A673 (cell line): ENCODE measurements at regions not wholly inside any gene's neighbourhood (a gene's known extent, or its start where the extent isn't known, plus 50 kb on each side); places are given as distances from the start of the nearest gene placed in this dataset.

Experiments used
- BruUV-seq: library from RNA; stranded (reverse); fragments of 400-500 nt; replicated peaks from 2 replicates; lab custom pipeline; 2021; lab: Mats Ljungman, UMichigan
- CTCF ChIA-PET: fragments of 300-600 bp; sonication (Branson Sonifier 250); formaldehyde crosslinking; loops from one replicate; lab custom pipeline; 2022; ENCODE audit warnings: antibody characterized with exemption; lab: Charles Lee
- POLR2A ChIA-PET: fragments of 300-600 bp; sonication (Branson Sonifier 250); formaldehyde crosslinking; loops from one replicate; lab custom pipeline; 2022; ENCODE audit warnings: antibody characterized with exemption; ENCODE audit not compliant: low non-redundant PET; lab: Charles Lee
- DNase-seq: peaks from one replicate; pipeline ENCODE4 v3.0.0-alpha.2; 2015; ENCODE audit warnings: low spot score
- H3K27ac ChIP-seq: fragments of 200-600 bp; sonication (generic); 2 replicates; pipeline ENCODE4 v1.5.1; 2016; ENCODE audit warnings: mixed run types, low read depth, mild to moderate bottlenecking, mixed read lengths, antibody characterized with exemption, low read length; ENCODE audit not compliant: poor library complexity, severe bottlenecking
- H3K27me3 ChIP-seq: fragments of 200-600 bp; sonication (generic); replicated peaks from 2 replicates; pipeline ENCODE4 v1.6.1; 2017; ENCODE audit warnings: mixed run types, low read depth, mild to moderate bottlenecking, mixed read lengths, antibody characterized with exemption, low read length; ENCODE audit not compliant: insufficient read depth, poor library complexity
- H3K36me3 ChIP-seq: fragments of 200-600 bp; sonication (generic); 2 replicates; pipeline ENCODE4 v1.6.1; 2016; ENCODE audit warnings: mixed run types, mild to moderate bottlenecking, mixed read lengths, antibody characterized with exemption, low read length; ENCODE audit not compliant: insufficient read depth, poor library complexity, severe bottlenecking
- H3K4me1 ChIP-seq: fragments of 200-600 bp; sonication (generic); 2 replicates; pipeline ENCODE4 v1.6.1; 2017; ENCODE audit warnings: mixed run types, mild to moderate bottlenecking, mixed read lengths, antibody characterized with exemption, low read length; ENCODE audit not compliant: insufficient read depth, poor library complexity, severe bottlenecking
- H3K4me3 ChIP-seq: fragments of 200-600 bp; sonication (generic); 2 replicates; pipeline ENCODE4 v1.5.1; 2016; ENCODE audit warnings: low read depth, mixed run types, mild to moderate bottlenecking, mixed read lengths, low read length; ENCODE audit not compliant: poor library complexity, severe bottlenecking
- H3K9me3 ChIP-seq: fragments of 200-600 bp; sonication (generic); 2 replicates; pipeline ENCODE4 v1.6.1; 2016; ENCODE audit warnings: mixed run types, low read depth, mild to moderate bottlenecking, mixed read lengths, antibody characterized with exemption, low read length; ENCODE audit not compliant: poor library complexity, severe bottlenecking
- EZH2 ChIP-seq: fragments of 200-600 bp; sonication (generic); IDR thresholded peaks from 2 replicates; pipeline ENCODE4 v1.6.1; 2017; ENCODE audit warnings: borderline replicate concordance, low read depth, mild to moderate bottlenecking, mixed read lengths, antibody characterized with exemption, low read length; ENCODE audit not compliant: poor library complexity, severe bottlenecking
- intact Hi-C: fragments of 100-400 bp; cut with micrococcal nuclease; formaldehyde crosslinking; loops from one replicate; pipeline ENCODE4 v1.10.0; 2022; ENCODE audit not compliant: unreplicated experiment
- TF ChIP-seq, protein P1 (sequence below): fragments of 300-800, 200-600 bp; sonication (generic); conservative IDR thresholded peaks from 2 replicates; pipeline ENCODE4 v1.5.1; 2017; ENCODE audit warnings: low read depth, mild to moderate bottlenecking, antibody characterized with exemption, low read length, moderate library complexity, mixed read lengths

DNA sequence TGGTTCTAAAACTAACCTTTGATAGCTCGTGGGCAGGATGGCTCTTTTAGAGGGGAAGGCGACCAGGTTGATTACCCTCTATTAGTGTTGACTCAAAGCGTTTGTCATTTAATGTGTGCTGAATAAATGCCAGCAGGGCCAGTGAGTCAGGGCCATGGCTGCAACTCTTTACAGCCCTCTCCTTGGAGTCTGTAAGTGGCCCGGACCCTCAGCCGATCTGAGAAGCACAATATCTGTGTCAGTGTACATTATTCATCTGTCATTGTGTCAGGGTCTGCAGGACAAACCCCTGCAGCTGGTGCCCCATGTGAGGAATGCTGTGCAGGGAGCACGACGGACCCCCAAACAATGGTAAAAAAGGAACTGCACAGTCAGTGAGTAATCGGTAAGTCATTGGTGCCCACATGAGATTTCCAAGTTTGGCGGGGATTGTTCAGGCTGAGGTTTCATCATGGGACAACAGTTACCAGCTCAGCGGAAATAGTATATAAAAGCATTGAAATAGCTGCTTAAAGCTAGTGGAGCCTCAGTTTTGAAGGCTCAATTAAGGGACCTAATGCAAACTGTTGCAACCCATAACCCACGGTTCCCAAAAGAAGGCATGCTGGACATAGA lies 139.1 kb downstream of the ZNF675 start:
- TF ChIP-seq, protein P1, sequence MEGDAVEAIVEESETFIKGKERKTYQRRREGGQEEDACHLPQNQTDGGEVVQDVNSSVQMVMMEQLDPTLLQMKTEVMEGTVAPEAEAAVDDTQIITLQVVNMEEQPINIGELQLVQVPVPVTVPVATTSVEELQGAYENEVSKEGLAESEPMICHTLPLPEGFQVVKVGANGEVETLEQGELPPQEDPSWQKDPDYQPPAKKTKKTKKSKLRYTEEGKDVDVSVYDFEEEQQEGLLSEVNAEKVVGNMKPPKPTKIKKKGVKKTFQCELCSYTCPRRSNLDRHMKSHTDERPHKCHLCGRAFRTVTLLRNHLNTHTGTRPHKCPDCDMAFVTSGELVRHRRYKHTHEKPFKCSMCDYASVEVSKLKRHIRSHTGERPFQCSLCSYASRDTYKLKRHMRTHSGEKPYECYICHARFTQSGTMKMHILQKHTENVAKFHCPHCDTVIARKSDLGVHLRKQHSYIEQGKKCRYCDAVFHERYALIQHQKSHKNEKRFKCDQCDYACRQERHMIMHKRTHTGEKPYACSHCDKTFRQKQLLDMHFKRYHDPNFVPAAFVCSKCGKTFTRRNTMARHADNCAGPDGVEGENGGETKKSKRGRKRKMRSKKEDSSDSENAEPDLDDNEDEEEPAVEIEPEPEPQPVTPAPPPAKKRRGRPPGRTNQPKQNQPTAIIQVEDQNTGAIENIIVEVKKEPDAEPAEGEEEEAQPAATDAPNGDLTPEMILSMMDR = no peak
- TF ChIP-seq EZH2 = no peak
- Histone ChIP-seq H3K27ac (no peak overlapping the region), H3K36me3 (no peaks in the 10 kb centered on the region), H3K9me3 (peaks cover 36% of the 10 kb centered on the region), H3K4me3 (no peak overlapping the region), H3K27me3 (no peaks in the 10 kb centered on the region), H3K4me1 (no peaks in the 10 kb centered on the region)
- CTCF ChIA-PET = no interaction called here
- POLR2A ChIA-PET = no interaction called here
- intact Hi-C loops = no loop called here
- no peak for DNase-seq
- BruUV-seq = no TSS peak

DNA sequence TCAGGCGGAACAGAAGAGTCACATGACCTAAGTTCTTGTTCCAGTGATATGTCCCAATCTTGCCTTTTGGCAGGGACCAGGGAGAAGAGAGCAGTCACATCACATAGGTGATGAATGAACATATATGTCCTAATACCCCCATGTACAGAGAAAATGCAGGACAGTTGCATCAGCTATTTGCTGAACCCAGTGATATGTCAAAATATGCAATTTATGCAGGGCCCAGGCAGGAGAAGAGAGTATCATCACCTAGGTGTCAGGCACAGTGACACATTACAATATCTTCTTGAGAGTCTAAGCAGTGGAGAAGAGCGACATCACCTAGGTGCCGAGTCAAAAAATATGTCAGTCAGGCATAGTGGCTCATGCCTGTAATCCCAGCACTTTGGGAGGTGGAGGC lies 139.9 kb downstream of the ZNF675 start:
- CTCF ChIA-PET = no interaction called here
- Histone ChIP-seq H3K27me3 (no peaks in the 10 kb centered on the region), H3K36me3 (no peaks in the 10 kb centered on the region), H3K27ac (no peak overlapping the region), H3K9me3 (peaks cover 39% of the 10 kb centered on the region), H3K4me1 (no peaks in the 10 kb centered on the region), H3K4me3 (no peak overlapping the region)
- DNase-seq = no peak
- no TSS peak for BruUV-seq
- POLR2A ChIA-PET = no interaction called here
- no peak for TF ChIP-seq EZH2
- TF ChIP-seq, protein P1 = no peak
- intact Hi-C loops = no loop called here

DNA sequence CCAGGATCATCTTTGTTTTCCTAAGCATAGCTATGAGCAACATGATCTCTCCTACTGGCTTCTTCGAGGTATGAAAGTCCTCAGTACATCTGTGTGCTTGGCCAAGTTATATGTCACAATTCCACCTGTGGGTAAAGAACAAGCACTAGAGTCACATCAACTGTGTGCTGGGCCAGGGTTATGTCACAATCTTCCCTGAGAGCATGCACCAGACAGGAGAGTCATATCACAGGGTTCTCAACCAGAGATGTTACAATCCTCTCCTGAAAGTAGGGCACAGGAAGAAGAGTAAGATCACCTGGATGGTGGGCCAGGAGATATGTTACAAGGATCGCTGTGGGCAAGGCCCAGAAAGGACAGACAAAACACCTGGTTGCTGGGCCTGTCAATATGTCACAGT lies 143.7 kb downstream of the ZNF675 start:
- H3K9me3 ChIP-seq = peaks cover 53% of the 10 kb centered on the region
- intact Hi-C loops = no loop called here

More for the DNA sequence above, 143.7 kb downstream of the ZNF675 start:
- BruUV-seq = no TSS peak
- no peak for DNase-seq
- POLR2A ChIA-PET = no interaction called here
- no peak for TF ChIP-seq EZH2
- TF ChIP-seq, protein P1 = no peak
- Histone ChIP-seq H3K27me3 (no peaks in the 10 kb centered on the region), H3K36me3 (no peaks in the 10 kb centered on the region), H3K4me1 (no peaks in the 10 kb centered on the region), H3K27ac (no peak overlapping the region), H3K4me3 (no peak overlapping the region)
- CTCF ChIA-PET = no interaction called here
